Erythroblast (primary cell): ENCODE measurements at regions not wholly inside any gene's neighbourhood (a gene's known extent, or its start where the extent isn't known, plus 50 kb on each side); places are given as distances from the start of the nearest gene placed in this dataset.
"Not testable (repeated sequence)": the region's sequence is repeated elsewhere in the genome, so short reads cannot be mapped to it uniquely, and the experiment has no call there.

Source experiments
- DNase-seq, 2 experiments: peaks; one replicate each; lab custom pipeline; 2025; lab: John Stamatoyannopoulos, UW
- GATA1 ChIP-seq: IDR thresholded peaks from 2 replicates; pipeline ENCODE4 v1.6.1; 2011; ENCODE audit warnings: low read depth, mild to moderate bottlenecking, control low read depth, low read length, moderate library complexity
- POLR2A ChIP-seq: IDR thresholded peaks from 2 replicates; pipeline ENCODE4 v1.6.1; 2011; ENCODE audit warnings: mild to moderate bottlenecking, low read length

- no peak for DNase-seq
- no peak for TF ChIP-seq POLR2A
- no peak for TF ChIP-seq GATA1
Observed at GRCh38 chr21:23876925-23877558, 1730.2 kb downstream of the MRPL39 start.

- no peak for DNase-seq
- no peak for TF ChIP-seq POLR2A
- no peak for TF ChIP-seq GATA1
Observed at GRCh38 chr21:23874271-23874670, 1733.0 kb downstream of the MRPL39 start.

GRCh38 chr21:23861911-23862504 lies 1745.3 kb downstream of the MRPL39 start:
- TF ChIP-seq GATA1 (no peak), POLR2A (no peak)
- no peak for DNase-seq

DNA sequence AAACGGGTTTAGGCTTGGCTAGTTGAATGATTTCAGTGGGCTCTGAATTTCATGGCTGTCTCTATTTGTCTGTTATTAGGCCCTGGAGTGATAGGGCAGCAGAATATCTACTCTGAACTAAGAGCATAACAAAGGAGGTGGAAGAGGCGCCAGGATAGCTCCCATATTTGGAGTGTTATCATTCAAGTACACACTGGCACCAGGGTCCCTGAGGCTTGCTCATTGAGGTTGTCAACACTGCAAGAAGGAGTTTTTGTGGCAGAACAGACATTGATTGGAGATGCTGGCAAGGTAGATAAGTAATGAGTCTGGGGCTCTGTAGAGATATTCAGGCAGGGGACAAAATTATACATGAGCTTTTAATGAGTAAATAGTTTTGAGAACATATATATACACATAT lies 1748.4 kb downstream of the MRPL39 start:
- peak in 1 of 2 experiments; percentile 10 for DNase-seq
- no peak for TF ChIP-seq POLR2A
- TF ChIP-seq GATA1 = no peak

DNA sequence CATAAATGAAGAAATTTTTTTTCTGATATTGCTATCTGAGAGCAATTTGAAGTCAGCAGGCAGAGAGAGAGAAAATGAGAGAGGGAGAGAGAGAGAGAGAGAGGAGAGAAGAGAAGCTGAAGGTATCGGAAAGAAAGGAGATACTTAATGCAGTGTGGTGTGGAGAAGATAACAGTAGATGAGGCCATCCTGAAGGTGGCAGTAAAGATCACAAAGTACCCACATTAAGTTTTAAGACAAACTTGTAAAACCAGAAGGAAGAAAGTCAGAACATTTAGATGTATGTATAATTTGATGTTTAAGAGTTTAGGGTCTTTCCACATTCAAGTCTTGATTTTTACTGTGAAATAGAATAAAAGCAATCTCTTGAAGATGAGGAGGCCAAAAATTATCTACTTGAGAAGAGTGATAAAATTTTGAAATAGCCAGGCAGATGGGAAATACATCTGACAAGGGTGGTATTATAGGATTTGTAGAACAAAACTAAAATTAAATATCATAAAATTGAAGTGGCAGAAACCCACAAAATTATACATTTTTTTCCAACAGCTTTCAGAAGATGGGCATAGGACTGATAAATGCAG lies 1753.4 kb downstream of the MRPL39 start:
- TF ChIP-seq GATA1 (no peak), POLR2A (no peak)
- DNase-seq = peak; percentile 41 to 52

GRCh38 chr21:23837564-23837963 lies 1769.7 kb downstream of the MRPL39 start:
- TF ChIP-seq GATA1 = no peak
- TF ChIP-seq POLR2A = no peak
- DNase-seq = no peak

- no peak for TF ChIP-seq GATA1
- no peak for TF ChIP-seq POLR2A
- DNase-seq = no peak
Observed at GRCh38 chr21:23822760-23823159, 1784.5 kb downstream of the MRPL39 start.

DNA sequence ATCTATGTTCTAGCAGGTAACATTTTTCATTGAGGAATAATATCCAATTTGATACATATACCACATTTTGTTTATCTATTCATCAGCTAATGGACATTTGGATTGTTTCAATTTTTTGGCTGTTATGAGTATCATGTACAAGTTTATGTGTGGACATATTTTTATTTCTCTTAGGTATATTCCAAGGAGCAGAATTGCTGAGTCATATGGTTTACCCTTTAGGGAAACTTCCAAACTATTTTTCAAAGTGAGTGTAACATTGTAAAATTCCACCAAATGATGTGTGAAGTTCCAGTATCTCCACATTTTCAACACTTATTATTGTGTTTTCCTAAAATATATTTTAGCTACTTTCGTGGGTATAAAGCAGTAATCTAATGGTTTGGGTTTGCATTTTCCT lies 1789.9 kb downstream of the MRPL39 start:
- no peak for DNase-seq
- no peak for TF ChIP-seq POLR2A
- TF ChIP-seq GATA1 = no peak

DNA sequence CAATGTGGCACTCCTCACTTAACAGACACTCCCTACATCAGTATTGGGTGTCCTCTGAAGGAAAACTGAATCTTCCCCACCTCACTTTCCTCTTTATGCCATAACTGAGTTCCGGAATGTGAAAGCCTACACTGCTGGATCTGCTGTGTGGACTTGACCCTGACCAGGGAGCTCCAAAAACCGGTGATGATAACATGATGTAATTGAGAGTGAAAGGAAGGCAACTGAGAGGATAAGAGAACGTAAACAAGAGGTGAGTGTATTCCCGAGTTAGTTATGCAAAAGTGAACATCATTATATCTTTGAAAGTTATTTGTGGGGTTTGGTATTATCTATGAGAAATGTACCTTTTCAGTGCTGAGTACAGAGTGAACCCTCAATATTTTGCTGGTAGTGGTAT lies 1794.8 kb downstream of the MRPL39 start:
- no peak for DNase-seq
- TF ChIP-seq POLR2A (no peak), GATA1 (no peak)

DNA sequence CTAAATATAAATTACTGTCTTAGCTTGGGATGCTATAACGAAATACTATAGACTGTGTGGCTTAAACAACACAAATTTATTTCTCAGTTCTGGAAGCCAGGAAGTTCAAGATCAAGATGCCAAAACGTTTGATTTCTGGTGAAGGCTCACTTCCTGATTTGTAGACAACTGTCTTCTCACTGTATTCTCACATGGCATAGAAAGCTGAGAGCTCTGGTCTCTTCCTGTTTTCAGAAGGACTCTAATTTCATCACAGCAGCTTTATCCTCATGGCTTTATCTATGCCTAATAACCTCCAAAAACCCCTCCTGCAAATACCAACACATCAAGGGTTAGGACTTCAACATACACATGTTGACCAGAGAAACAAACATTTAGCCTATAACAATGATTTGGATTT lies 1795.5 kb downstream of the MRPL39 start:
- TF ChIP-seq POLR2A (no peak), GATA1 (no peak)
- no peak for DNase-seq

DNA sequence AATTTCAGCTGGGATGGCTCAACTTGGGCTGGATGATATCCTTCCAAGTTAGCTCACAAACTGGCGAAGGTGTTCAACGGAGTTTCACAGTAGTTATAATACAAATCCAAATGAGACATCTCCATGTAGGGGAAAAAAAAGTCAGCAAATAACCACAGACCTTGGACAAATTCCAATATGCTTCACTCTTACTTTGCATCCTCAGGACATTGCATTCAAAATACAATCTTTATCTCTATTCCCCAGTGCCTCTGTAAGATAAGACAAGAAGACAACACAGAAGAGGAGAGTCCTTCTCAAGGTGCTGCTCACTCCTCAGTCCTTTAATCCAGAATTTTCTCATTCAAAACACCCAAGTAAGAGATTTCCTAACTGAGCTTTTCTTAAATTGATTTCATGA lies 1797.7 kb downstream of the MRPL39 start:
- peak in 1 of 2 experiments; percentile 28 for DNase-seq
- TF ChIP-seq GATA1 = no peak
- no peak for TF ChIP-seq POLR2A

- not testable (repeated sequence) for DNase-seq
Observed at GRCh38 chr21:23806966-23807548, 1800.2 kb downstream of the MRPL39 start.

GRCh38 chr21:23804866-23805265 lies 1802.4 kb downstream of the MRPL39 start:
- no peak for TF ChIP-seq GATA1
- no peak for TF ChIP-seq POLR2A
- no peak for DNase-seq

DNA sequence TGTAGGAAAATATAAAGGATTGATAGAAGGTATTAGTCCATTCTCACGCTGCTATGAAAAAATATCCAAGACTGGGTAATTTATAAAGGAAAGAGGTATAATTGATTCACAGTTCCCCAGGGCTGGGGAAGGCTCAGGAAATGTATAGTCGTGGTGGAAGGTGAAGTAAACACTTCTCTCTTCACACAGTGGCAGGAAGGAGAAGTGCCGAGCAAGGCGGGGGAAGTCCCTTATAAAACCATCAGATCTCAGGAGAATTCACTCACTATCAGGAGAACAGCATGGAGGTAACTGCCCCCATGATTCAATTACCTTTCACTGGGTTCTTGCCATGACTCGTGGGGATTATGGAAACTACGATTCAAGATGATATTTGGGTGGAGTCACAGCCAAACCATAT lies 1806.0 kb downstream of the MRPL39 start:
- DNase-seq = no peak
- TF ChIP-seq GATA1 (no peak), POLR2A (no peak)
